ENCODE measurements at regions not wholly inside any gene's neighbourhood (a gene's known extent, or its start where the extent isn't known, plus 50 kb on each side); places are given as distances from the start of the nearest gene placed in this dataset.

- no peak for DNase-seq (ENCODE audit: low read depth)
- H3K4me3 ChIP-seq (ENCODE audit: low read depth, low read length): no peak overlapping the region
- no peak for TF ChIP-seq CTCF (IDR thresholded peaks at IDR 0.05; ENCODE audit: control insufficient read depth, extremely low read depth, insufficient read depth)
Measured at GRCh38 chr5:133792024-133792423, 176.4 kb downstream of the C5orf15 start.

- TF ChIP-seq CTCF (IDR thresholded peaks at IDR 0.05; ENCODE audit: control insufficient read depth, extremely low read depth, insufficient read depth): no peak
- H3K4me3 ChIP-seq (ENCODE audit: low read depth, low read length): no peak overlapping the region
- no peak for DNase-seq (ENCODE audit: low read depth)
Measured at GRCh38 chr5:133790898-133791297, 177.5 kb downstream of the C5orf15 start.

GRCh38 chr5:133789428-133789827, 177.1 kb upstream of the FSTL4 start:
- no peak for DNase-seq (ENCODE audit: low read depth)
- H3K4me3 ChIP-seq (ENCODE audit: low read depth, low read length): no peak overlapping the region
- TF ChIP-seq CTCF (IDR thresholded peaks at IDR 0.05; ENCODE audit: control insufficient read depth, extremely low read depth, insufficient read depth): no peak

- no peak for TF ChIP-seq CTCF (IDR thresholded peaks at IDR 0.05; ENCODE audit: control insufficient read depth, extremely low read depth, insufficient read depth)
- no peak for DNase-seq (ENCODE audit: low read depth)
- no peak overlapping the region for H3K4me3 ChIP-seq (ENCODE audit: low read depth, low read length)
Measured at GRCh38 chr5:133788121-133788520, 175.8 kb upstream of the FSTL4 start.

- no peak for DNase-seq (ENCODE audit: low read depth)
- TF ChIP-seq CTCF (IDR thresholded peaks at IDR 0.05; ENCODE audit: control insufficient read depth, extremely low read depth, insufficient read depth): no peak
- no peak overlapping the region for H3K4me3 ChIP-seq (ENCODE audit: low read depth, low read length)
Measured at GRCh38 chr5:133786420-133786819, 174.1 kb upstream of the FSTL4 start.

- no peak for TF ChIP-seq CTCF (IDR thresholded peaks at IDR 0.05; ENCODE audit: control insufficient read depth, extremely low read depth, insufficient read depth)
- no peak for DNase-seq (ENCODE audit: low read depth)
- H3K4me3 ChIP-seq (ENCODE audit: low read depth, low read length): no peak overlapping the region
Measured at GRCh38 chr5:133785182-133785581, 172.8 kb upstream of the FSTL4 start.

GRCh38 chr5:133783481-133783880, 171.1 kb upstream of the FSTL4 start:
- no peak for TF ChIP-seq CTCF (IDR thresholded peaks at IDR 0.05; ENCODE audit: control insufficient read depth, extremely low read depth, insufficient read depth)
- DNase-seq (ENCODE audit: low read depth): no peak
- H3K4me3 ChIP-seq (ENCODE audit: low read depth, low read length): no peak overlapping the region

Data from LNCaP clone FGC (cell line).